HUDEP-2 (cell line): ENCODE measurements at regions not wholly inside any gene's neighbourhood (a gene's known extent, or its start where the extent isn't known, plus 50 kb on each side); places are given as distances from the start of the nearest gene placed in this dataset.

Experiments
- DNase-seq, 76 experiments: peaks; one replicate each; lab custom pipeline; 2025; ENCODE audit not compliant: unreplicated experiment in 76 of 76; lab: John Stamatoyannopoulos, UW

- no peak for DNase-seq
Observed at GRCh38 chr10:61110188-61110844, 166.3 kb upstream of the RHOBTB1 start.

- no peak for DNase-seq
Observed at GRCh38 chr10:61108915-61109314, 164.9 kb upstream of the RHOBTB1 start.

- no peak for DNase-seq
Observed at GRCh38 chr10:61100887-61101286, 156.9 kb upstream of the RHOBTB1 start.

- no peak for DNase-seq
Observed at GRCh38 chr10:61099756-61100155, 155.8 kb upstream of the RHOBTB1 start.

- no peak for DNase-seq
Observed at GRCh38 chr10:61098966-61099365, 155.0 kb upstream of the RHOBTB1 start.

GRCh38 chr10:61097026-61097425 is 153.0 kb upstream of the RHOBTB1 start:
- DNase-seq: no peak

GRCh38 chr10:61096056-61096455 is 152.1 kb upstream of the RHOBTB1 start:
- no peak for DNase-seq

- no peak for DNase-seq
Observed at GRCh38 chr10:61091531-61091930, 147.5 kb upstream of the RHOBTB1 start.

GRCh38 chr10:61089251-61089650 is 145.3 kb upstream of the RHOBTB1 start:
- DNase-seq: no peak

GRCh38 chr10:61084493-61084892 is 140.5 kb upstream of the RHOBTB1 start:
- DNase-seq: no peak

- no peak for DNase-seq
Observed at GRCh38 chr10:61081301-61081700, 137.3 kb upstream of the RHOBTB1 start.

- DNase-seq: no peak
Observed at GRCh38 chr10:61078542-61079275, 134.7 kb upstream of the RHOBTB1 start.

GRCh38 chr10:61076572-61077114 is 132.7 kb upstream of the RHOBTB1 start:
- DNase-seq: no peak

GRCh38 chr10:61073391-61073790 is 129.4 kb upstream of the RHOBTB1 start:
- no peak for DNase-seq

GRCh38 chr10:61071580-61071979 is 127.6 kb upstream of the RHOBTB1 start:
- no peak for DNase-seq

- DNase-seq: no peak
Observed at GRCh38 chr10:61068471-61068870, 124.5 kb upstream of the RHOBTB1 start.

- DNase-seq: no peak
Observed at GRCh38 chr10:61067671-61068336, 123.8 kb upstream of the RHOBTB1 start.

GRCh38 chr10:61066661-61067344 is 122.8 kb upstream of the RHOBTB1 start:
- peak in 2 of 76 experiments; percentile 4 to 5 for DNase-seq

GRCh38 chr10:61065051-61065450 is 121.1 kb upstream of the RHOBTB1 start:
- no peak for DNase-seq

GRCh38 chr10:61064356-61064755 is 120.4 kb upstream of the RHOBTB1 start:
- no peak for DNase-seq

GRCh38 chr10:61063901-61064300 is 119.9 kb upstream of the RHOBTB1 start:
- no peak for DNase-seq
